ENCODE measurements at regions not wholly inside any gene's neighbourhood (a gene's known extent, or its start where the extent isn't known, plus 50 kb on each side); places are given as distances from the start of the nearest gene placed in this dataset.

DNA sequence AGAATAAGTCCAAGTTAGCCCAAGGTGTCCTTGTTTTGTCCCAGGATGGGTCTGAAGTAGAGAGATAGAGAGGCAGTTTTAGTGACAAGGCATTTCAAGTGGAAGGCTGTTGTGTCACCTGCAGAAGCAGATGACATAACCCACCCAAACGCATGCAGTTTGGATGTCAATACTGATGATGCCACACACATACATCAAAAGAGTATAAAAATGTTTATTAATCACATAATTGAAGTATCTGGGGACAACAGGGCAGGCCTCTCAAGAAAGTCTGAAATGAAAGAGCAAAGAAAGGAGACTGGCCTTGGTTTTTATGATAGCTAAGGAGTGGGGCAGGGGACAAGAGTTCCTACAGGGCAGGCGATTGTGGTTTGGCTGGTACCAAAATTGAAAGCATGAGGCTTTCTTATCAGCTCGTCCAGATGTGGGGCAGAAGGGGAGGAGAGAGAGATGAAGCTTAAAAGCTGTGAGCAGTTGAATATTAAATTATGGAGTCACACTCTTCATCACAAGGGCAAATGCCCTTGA is 78.4 kb upstream of the TSPAN8 start:
- DNase-seq: no peak

DNA sequence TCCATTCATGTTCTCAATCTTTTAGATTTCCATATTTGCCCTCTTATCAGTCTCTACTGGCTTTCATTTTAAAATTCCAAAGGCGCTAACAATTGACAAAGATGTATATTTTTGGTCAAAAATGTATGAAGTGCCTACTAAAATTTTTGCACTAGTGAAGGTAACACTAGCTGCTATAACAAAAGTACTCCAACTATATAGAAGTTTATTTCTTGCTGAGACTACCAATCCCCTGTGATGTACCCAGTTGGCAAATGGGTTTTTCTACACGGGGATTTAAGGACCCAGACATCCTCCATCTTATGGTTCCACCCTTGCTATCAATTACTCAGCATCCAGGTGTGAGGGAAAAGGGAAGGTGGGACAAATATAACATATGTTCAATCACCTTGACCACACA is 75.3 kb upstream of the TSPAN8 start:
- DNase-seq: no peak

DNA sequence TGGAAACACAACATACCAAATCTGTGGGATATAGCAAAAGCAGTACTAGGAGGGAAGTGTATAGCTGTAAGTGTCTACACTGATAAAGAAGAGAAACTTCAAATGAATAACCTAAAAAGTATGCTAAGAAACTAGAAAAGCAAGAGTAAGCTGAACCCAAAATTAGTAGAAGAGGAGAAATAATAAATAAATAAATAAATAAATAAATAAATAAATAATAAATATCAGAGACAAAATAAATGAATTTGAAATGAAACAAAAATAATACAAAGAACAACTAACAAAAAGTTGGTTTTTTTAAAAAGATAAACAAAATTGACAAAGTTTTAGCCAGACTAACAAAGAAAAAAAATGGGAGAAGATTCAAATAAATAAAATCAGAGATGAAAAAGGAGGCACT is 72.7 kb upstream of the TSPAN8 start:
- DNase-seq: no peak

DNA sequence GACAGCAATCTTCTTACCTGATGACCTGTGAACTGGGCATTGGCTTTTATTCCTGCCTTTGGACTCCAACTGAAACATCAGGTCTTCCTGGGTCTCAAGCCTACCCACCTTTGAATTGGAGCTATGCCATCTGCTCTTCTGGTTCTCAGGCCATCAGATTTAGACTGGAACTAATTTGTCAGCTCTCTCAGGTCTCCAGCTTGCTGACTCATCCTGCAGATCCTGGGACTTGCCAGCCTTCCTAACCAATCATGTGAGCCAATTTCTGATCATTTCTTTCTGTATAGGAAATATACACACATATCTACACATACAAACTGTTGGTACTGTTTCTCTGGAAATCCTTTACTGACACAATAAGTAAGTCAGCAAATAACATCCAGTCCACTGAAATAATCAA is 65.3 kb upstream of the TSPAN8 start:
- DNase-seq: no peak

DNA sequence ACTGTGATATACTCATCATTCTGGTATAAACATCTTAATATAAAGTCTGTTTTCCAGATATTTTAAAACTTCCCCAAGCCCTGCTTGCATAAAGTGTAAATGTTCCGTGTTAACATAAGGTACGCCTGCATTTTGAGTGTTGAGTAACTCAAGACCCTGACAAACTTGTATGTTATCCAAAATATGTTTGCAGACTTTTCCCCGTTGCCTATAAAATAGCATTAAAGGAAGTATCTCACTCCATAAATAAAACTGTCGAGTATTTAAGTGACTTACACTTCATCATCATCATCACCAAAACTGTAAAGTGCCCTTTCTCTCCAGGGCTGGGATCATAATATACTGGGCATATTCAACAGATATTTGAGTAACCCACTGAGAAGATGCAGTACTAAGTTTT is 64.6 kb upstream of the TSPAN8 start:
- no peak for DNase-seq

DNA sequence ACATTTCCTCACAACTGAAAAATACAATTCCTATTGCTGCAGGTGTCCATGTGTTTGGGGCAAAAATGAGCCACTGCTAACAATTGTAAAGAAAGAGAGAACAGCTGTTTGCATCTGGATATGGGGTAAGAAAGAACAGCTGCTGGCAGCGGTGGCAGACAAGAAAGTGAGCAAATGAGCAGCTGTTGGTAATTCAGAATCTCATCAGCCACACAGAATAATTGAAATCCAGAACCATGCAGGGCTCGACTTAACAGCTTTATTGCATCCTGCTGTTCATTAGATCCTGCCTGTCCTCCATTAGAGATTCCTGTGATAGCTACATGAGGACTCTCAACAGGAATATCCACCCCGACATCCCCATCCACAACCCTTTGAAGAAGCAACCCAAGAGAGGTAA is 62.5 kb upstream of the TSPAN8 start:
- peak; percentile 23 for DNase-seq

DNA sequence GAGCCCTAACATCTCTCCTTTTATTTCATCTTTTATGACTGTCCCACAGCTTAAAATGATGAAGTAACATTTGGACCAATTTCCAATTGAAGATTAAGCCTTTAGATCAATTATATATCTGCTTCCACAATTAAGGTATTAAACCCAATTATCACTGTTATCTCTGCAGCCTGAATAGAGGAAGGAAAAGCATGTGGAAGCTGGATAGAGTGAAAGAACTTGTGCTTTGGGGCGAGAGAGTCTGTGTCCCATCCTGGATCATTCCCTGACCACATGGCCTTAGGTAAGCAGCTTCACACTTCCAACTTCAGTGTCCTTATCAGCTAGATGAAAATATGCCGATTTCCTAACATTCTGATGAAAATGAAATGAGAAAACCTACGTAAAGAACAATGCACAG is 61.4 kb upstream of the TSPAN8 start:
- no peak for DNase-seq

DNA sequence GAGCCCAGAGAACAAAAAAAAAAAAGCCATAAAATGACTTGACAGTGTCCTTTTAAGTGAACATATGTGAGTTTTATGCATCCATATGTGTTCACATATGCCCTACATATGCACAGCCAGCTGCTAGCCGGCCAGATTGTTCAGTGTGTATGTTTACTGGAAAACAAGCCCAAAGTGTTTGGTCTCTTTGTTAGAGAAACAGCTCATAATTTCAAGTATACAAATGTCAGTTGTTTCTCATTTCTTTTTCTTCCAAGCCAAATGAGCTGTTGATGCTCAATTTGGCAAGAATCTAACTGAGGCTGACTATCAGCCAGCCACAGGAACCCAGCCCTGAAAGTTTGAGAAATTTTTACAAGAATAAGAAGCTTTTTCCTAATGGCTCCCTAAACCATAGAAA is 60.8 kb upstream of the TSPAN8 start:
- peak; percentile 93 for DNase-seq

DNA sequence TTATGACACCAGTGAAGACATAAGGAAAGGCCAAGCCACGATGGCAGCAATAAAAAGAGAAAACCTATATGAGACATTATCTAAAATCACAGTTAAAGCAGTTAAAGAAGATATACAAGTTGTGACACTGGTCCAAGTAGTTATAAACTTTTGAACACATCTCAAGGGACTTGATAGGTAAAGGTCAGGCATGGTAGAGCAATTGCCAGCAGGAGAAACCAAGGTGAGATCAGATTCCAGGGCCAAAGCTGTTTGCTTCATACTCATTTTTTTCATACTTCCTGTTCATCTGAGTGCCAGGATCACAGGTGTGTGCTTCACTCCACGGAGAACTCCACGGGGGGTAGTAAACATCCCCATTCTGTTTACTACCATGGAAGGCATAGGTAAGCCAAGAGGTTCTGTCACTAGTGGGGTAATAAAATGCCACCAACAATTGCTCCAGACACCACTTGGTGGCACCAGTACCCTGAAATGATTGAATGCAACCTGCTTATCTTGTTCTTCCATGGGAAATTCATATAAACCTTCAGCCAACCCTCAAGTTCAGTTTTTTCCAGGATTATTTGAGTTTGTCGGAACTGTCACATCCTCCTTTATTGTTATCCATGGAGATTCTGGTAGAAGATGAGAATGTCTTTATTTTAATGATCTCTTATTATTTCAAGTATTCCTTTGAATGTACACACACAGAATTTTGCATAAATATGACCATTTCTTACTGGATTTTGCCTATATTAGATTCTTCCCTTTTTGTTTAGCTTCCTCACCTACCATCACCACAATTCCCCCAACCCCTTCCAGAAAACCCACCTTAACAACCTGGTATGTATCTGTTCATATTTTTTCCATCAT is 59.2 kb upstream of the TSPAN8 start:
- DNase-seq: peak; percentile 17

DNA sequence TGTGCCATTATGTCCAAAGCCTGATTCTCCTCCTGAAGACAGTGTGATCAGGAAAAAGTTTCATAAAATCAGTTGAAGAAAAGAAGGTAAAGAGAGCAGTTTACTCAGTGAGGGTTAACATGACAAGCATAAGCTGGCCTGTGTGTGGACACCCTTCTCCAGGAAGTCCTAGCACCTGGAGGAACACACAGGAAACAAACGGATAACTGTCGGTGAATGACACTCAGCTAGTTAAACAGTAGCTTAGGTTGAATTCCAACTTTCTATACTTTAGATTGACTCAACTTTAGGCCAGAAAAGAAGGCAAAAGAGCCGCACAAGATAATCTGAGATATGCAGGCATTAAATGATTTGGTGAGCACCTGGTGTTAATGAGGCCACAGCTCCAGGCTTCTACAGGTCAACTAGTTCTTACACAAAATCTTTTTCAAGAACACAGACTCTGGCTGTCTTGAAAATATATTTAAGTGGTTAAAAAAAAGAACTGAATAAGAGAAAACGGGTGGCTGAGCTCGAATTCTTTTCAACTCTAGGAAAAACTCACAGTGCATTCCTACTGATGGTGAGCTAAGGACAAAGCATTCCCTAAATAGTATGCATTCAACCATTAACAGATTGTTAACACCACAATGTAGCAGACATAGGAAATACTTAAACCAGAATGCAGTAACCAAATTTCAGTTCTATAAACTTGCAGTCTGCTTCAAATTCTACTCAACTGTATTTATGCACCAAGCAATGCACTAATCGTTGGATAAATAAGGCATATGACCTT is 56.9 kb upstream of the TSPAN8 start:
- DNase-seq: no peak

DNA sequence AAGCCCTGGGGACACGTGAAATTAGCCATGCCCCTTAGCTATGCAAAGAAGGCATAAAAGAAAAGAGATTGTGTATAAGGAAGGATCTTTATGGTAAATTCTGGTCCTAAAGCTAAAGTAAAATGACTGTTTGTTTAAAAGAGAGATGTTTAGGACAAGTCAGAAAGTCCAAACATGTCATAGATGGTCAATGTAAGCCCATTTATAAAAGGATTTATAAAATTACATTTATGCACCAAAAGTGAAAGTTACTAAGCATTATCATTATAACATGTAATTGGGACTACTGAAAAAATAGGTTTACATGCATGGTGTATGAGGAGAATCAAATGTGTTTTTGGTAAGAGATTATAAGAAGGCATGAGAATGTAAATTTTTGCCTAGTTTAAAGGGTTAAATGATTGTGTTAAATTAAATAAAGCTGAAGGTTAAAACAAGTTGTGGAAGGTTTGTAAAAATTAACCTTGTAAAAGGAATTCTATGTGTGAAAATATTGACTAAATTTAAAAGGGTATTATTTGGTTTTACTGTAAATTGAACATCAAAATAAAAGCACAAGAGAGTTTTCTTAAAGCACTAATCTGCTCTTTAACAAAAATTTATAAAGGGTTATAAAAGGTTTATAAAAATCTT is 50.4 kb upstream of the TSPAN8 start:
- DNase-seq: no peak
